ENCODE measurements at regions not wholly inside any gene's neighbourhood (a gene's known extent, or its start where the extent isn't known, plus 50 kb on each side); places are given as distances from the start of the nearest gene placed in this dataset.

- intact Hi-C loops (cut with DNase I), result no loop called here
- no peaks in the 10 kb centered on the region for H3K27me3 ChIP-seq
- TF ChIP-seq CTCF (IDR thresholded peaks at IDR 0.05) (no peak), POLR2A (IDR thresholded peaks at IDR 0.05) (no peak)
Measured at GRCh38 chr13:108031865-108032264, 183.5 kb downstream of the LIG4 start.

DNA sequence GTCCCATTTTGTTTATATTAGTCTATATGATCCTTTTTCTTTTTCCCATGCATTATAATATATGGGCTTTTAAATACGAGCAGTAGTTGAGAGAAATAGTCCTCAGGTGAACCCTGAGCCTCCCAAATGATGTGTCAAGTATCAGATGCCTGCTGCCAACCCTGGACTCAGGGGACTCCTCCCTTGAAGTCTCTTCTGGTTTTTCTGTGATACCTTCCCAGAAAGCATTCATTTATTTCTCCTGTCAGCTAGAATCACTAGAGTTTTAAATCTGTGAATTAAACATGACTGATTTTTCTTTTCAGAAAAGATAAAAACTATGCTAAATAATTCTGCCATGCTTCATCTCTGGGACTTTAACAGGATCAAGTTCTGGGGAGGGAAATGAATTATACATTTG is 184.6 kb downstream of the LIG4 start:
- no peaks in the 10 kb centered on the region for H3K36me3 ChIP-seq
- DNase-seq (no peak), ATAC-seq (no peak)
- WGBS, 4 donors, result 29 to 69% (median 62%) methylated on average over 1 of the region's 1 CpG
- no peak overlapping the region for H3K27ac ChIP-seq
- TF ChIP-seq POLR2A (IDR thresholded peaks at IDR 0.05) (no peak), CTCF (IDR thresholded peaks at IDR 0.05) (no peak)
- intact Hi-C loops (cut with DNase I), result no loop called here
- no peaks in the 10 kb centered on the region for H3K9me3 ChIP-seq
- no peaks in the 10 kb centered on the region for H3K27me3 ChIP-seq
- no peaks in the 10 kb centered on the region for H3K4me1 ChIP-seq
- H3K4me3 ChIP-seq, result no peak overlapping the region

More at GRCh38 chr13:108031865-108032264, 183.5 kb downstream of the LIG4 start:
- Histone ChIP-seq H3K9me3 (no peaks in the 10 kb centered on the region), H3K4me3 (no peak overlapping the region), H3K4me1 (no peaks in the 10 kb centered on the region), H3K27ac (no peak overlapping the region), H3K36me3 (no peaks in the 10 kb centered on the region)
- DNase-seq (no peak), ATAC-seq (no peak)
- WGBS, 4 donors, result 75 to 81% (median 77%) methylated on average over 5 of the region's 5 CpGs

GRCh38 chr13:108026680-108027410 is 188.5 kb downstream of the LIG4 start:
- Histone ChIP-seq H3K9me3 (no peaks in the 10 kb centered on the region), H3K4me1 (no peaks in the 10 kb centered on the region), H3K27me3 (no peaks in the 10 kb centered on the region), H3K4me3 (no peak overlapping the region), H3K27ac (no peak overlapping the region), H3K36me3 (no peaks in the 10 kb centered on the region)
- DNase-seq, result no peak
- ATAC-seq, result no peak
- WGBS, 4 donors, result 68 to 76% (median 73%) methylated on average over 3 of the region's 3 CpGs
- intact Hi-C loops (cut with DNase I), result no loop called here
- no peak for TF ChIP-seq CTCF (IDR thresholded peaks at IDR 0.05)
- TF ChIP-seq POLR2A (IDR thresholded peaks at IDR 0.05), result no peak

DNA sequence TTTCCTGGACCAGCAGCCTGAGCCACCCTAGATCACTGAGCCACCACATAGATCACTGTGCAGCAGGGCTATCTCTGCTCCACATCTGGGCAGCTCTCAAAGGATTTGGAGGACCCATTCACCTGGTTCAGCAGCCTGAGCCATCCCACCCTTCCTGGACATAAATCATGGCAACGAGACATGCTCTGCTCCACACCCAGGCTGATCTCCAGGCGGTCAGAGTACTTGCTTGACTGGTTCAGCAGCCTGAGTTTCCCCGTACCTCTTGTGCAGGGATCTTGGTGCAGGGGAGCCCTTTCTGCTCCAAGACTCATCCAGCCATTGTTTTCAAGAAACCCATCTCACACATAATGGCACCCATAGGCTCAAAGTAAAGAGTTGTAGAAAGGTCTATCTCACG is 195.3 kb downstream of the LIG4 start:
- Histone ChIP-seq H3K4me3 (no peak overlapping the region), H3K27ac (no peak overlapping the region), H3K4me1 (no peaks in the 10 kb centered on the region), H3K27me3 (no peaks in the 10 kb centered on the region), H3K36me3 (no peaks in the 10 kb centered on the region), H3K9me3 (peaks cover 0 to 26% (median 4%) of the 10 kb centered on the region in 12 donors)
- no peak for TF ChIP-seq POLR2A (IDR thresholded peaks at IDR 0.05)
- WGBS, 4 donors, result 69 to 83% (median 75%) methylated on average over 4 of the region's 4 CpGs
- DNase-seq (no peak), ATAC-seq (no peak)
- intact Hi-C loops (cut with DNase I), result no loop called here
